ENCODE measurements at regions not wholly inside any gene's neighbourhood (a gene's known extent, or its start where the extent isn't known, plus 50 kb on each side); places are given as distances from the start of the nearest gene placed in this dataset.

DNA sequence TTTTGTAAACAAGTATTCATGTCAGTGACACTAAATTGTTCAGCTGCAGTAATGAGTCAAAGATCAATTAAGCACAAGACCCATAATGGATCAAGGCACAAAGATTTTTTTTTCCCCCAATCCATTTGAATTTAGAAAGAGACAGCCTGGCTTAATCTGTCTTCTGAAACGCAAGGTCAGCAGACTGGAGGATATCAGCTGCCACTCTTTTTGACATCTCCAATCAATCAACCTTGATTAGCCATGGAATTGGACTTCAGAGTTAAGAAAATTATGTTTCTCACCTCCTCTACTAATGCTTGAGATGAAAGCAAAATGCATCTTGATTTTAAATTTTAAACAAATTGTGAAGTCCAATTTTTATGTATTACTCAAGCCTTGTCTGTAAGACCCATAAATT is 642.4 kb upstream of the STEAP1 start (continued):
- TF ChIP-seq, protein P1, sequence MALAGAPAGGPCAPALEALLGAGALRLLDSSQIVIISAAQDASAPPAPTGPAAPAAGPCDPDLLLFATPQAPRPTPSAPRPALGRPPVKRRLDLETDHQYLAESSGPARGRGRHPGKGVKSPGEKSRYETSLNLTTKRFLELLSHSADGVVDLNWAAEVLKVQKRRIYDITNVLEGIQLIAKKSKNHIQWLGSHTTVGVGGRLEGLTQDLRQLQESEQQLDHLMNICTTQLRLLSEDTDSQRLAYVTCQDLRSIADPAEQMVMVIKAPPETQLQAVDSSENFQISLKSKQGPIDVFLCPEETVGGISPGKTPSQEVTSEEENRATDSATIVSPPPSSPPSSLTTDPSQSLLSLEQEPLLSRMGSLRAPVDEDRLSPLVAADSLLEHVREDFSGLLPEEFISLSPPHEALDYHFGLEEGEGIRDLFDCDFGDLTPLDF (CRISPR knock-in tag; IDR thresholded peaks at IDR 0.05) = no peak

DNA sequence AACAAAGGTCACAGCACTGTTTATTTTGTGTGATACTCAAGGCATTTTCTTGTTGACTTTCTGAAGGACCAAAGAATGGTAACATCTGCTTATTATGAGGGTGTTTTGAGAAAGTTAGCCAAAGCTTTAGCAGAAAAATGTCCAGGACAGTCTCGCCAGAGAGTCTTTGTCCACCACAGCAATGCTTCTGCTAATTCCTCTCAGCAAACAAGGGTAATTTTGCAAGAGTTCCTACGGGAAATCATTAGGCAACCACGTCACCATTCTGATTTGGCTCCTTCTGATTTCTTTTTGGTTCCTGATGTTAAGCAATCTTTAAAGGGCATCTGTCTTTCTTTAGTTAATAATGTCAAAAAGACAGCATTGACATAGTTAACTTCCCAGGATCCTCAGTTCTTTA is 639.3 kb upstream of the STEAP1 start:
- H3K27ac ChIP-seq (ENCODE audit: extremely low read depth, low read depth, low read length) = no peak overlapping the region
- TF ChIP-seq, protein P2, sequence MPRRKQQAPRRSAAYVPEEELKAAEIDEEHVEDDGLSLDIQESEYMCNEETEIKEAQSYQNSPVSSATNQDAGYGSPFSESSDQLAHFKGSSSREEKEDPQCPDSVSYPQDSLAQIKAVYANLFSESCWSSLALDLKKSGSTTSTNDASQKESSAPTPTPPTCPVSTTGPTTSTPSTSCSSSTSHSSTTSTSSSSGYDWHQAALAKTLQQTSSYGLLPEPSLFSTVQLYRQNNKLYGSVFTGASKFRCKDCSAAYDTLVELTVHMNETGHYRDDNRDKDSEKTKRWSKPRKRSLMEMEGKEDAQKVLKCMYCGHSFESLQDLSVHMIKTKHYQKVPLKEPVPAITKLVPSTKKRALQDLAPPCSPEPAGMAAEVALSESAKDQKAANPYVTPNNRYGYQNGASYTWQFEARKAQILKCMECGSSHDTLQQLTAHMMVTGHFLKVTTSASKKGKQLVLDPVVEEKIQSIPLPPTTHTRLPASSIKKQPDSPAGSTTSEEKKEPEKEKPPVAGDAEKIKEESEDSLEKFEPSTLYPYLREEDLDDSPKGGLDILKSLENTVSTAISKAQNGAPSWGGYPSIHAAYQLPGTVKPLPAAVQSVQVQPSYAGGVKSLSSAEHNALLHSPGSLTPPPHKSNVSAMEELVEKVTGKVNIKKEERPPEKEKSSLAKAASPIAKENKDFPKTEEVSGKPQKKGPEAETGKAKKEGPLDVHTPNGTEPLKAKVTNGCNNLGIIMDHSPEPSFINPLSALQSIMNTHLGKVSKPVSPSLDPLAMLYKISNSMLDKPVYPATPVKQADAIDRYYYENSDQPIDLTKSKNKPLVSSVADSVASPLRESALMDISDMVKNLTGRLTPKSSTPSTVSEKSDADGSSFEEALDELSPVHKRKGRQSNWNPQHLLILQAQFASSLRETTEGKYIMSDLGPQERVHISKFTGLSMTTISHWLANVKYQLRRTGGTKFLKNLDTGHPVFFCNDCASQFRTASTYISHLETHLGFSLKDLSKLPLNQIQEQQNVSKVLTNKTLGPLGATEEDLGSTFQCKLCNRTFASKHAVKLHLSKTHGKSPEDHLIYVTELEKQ (CRISPR knock-in tag; IDR thresholded peaks at IDR 0.05) = no peak
- ATAC-seq = no peak

More for the DNA sequence above, 639.3 kb upstream of the STEAP1 start:
- Histone ChIP-seq H3K9ac (ENCODE audit: insufficient read depth in 1 of 2, low read depth in 2 of 2, low read length in 2 of 2) (no peak overlapping the region), H3K27me3 (ENCODE audit: control insufficient read depth in 2 of 2, insufficient read depth in 2 of 2, low read length in 2 of 2) (no peaks in the 10 kb centered on the region), H3K4me2 (ENCODE audit: insufficient read depth, low read length) (no peak overlapping the region), H3K9me3 (replicated peaks; ENCODE audit: control insufficient read depth, insufficient read depth, low read depth, low read length) (no peaks in the 10 kb centered on the region), H4K20me1 (replicated peaks; ENCODE audit: control insufficient read depth, insufficient read depth, low read length) (no peaks in the 10 kb centered on the region), H3K9me1 (ENCODE audit: control insufficient read depth, insufficient read depth, low read length) (no peaks in the 10 kb centered on the region), H3K36me3 (ENCODE audit: control insufficient read depth, insufficient read depth, low read length) (no peaks in the 10 kb centered on the region), H3K79me2 (ENCODE audit: control insufficient read depth, insufficient read depth, low read length) (no peaks in the 10 kb centered on the region), H3K4me1 (replicated peaks in 1 of 2; ENCODE audit: control insufficient read depth in 2 of 2, insufficient read depth in 2 of 2, low read length in 2 of 2) (no peaks in the 10 kb centered on the region), H2AFZ (ENCODE audit: low read depth, low read length) (no peak overlapping the region), H3K4me3 (no peak overlapping the region)
- in situ Hi-C loops (cut with MboI) (no loop called here), intact Hi-C loops (cut with micrococcal nuclease) (no loop called here)
- CTCF ChIA-PET (ENCODE audit: low intra/inter-chr PET ratio) = no interaction called here
- FAIRE-seq (no peak), DNase-seq (ENCODE audit: extremely low read depth in 1 of 4, low spot score in 3 of 4) (no peak)
- POLR2A ChIA-PET = no interaction called here
- WGBS (ENCODE audit: insufficient coverage, low coverage, missing lambda C conversion rate) = 0% methylated on average over 3 of the region's 3 CpGs
- no TSS peak for BruUV-seq (replicated peaks)

All from K562 (cell line).